BE2C (cell line): ENCODE measurements at regions not wholly inside any gene's neighbourhood (a gene's known extent, or its start where the extent isn't known, plus 50 kb on each side); places are given as distances from the start of the nearest gene placed in this dataset.

Source experiments
- DNase-seq: peaks from one replicate; pipeline ENCODE4 v3.0.0-alpha.2; 2020
- H3K27me3 ChIP-seq: fragments of 250-450 bp; sonication (Bioruptor Pico); 2 replicates; pipeline ENCODE4 v1.5.1; 2020; ENCODE audit warnings: mild to moderate bottlenecking
- H3K36me3 ChIP-seq: fragments of 250-450 bp; sonication (Bioruptor Pico); 2 replicates; pipeline ENCODE4 v1.5.1; 2020; ENCODE audit warnings: mild to moderate bottlenecking
- H3K4me1 ChIP-seq: fragments of 250-450 bp; sonication (Bioruptor Pico); 2 replicates; pipeline ENCODE4 v1.5.1; 2020
- H3K4me3 ChIP-seq: 2 replicates; pipeline ENCODE4 v1.5.1; 2011; ENCODE audit warnings: low read depth, low read length
- H3K9me3 ChIP-seq: fragments of 250-450 bp; sonication (Bioruptor Pico); 2 replicates; pipeline ENCODE4 v1.5.1; 2020
- CTCF ChIP-seq: IDR thresholded peaks from 2 replicates; pipeline ENCODE4 v1.5.1; 2012; ENCODE audit warnings: mild to moderate bottlenecking, low read depth, low read length

GRCh38 chr2:67717692-67718091 lies 320.6 kb downstream of the ETAA1 start:
- H3K36me3 ChIP-seq, result no peaks in the 10 kb centered on the region
- no peak for TF ChIP-seq CTCF
- no peak overlapping the region for H3K4me3 ChIP-seq
- no peaks in the 10 kb centered on the region for H3K9me3 ChIP-seq
- no peak for DNase-seq
- no peaks in the 10 kb centered on the region for H3K4me1 ChIP-seq
- H3K27me3 ChIP-seq, result no peaks in the 10 kb centered on the region

DNA sequence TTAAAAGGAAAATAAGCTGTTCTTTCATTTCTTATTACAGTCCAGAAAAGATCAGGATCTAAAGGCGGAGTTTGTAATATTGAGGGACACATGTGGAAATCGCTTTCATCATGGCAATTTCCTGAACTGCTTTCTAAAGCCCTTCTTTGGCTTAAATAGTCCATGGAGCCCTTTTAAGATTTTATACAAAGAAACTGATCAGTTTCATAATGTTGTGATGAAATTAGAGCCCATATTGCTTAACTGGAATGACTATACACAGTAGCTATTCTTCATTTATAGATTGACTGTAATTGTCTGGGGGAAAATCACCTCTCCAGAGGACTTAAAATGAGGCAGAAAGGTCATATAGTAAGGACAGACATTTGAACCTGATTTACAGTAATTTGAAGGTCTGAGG lies 322.2 kb downstream of the ETAA1 start:
- H3K27me3 ChIP-seq, result no peaks in the 10 kb centered on the region
- H3K36me3 ChIP-seq, result no peaks in the 10 kb centered on the region
- H3K4me1 ChIP-seq, result no peaks in the 10 kb centered on the region
- H3K4me3 ChIP-seq, result no peak overlapping the region
- no peaks in the 10 kb centered on the region for H3K9me3 ChIP-seq
- TF ChIP-seq CTCF, result no peak
- DNase-seq, result no peak

- TF ChIP-seq CTCF, result no peak
- DNase-seq, result no peak
- no peaks in the 10 kb centered on the region for H3K36me3 ChIP-seq
- no peaks in the 10 kb centered on the region for H3K27me3 ChIP-seq
- H3K4me3 ChIP-seq, result no peak overlapping the region
- no peaks in the 10 kb centered on the region for H3K9me3 ChIP-seq
- no peaks in the 10 kb centered on the region for H3K4me1 ChIP-seq
Observed at GRCh38 chr2:67721516-67721915, 324.4 kb downstream of the ETAA1 start.

DNA sequence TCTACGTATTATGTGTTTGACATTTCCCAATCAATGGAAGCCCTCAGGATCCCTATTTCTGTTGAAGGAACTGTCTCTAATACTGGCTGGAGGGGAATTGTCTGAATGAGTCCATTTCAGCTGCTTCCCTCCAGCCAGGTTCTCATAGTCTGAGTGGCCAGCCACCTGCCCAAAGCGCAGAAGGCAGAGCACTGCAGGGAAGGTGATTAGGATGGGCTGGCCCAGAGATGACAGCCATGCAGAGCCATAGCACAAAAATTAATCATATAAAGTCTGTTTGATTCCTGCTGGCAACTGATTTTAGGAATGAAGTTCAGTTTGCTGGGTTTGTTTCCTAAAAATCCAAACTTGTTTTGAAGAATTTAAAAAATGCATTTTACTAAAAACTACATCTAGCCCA lies 327.1 kb downstream of the ETAA1 start:
- no peak for DNase-seq
- TF ChIP-seq CTCF, result no peak
- H3K4me1 ChIP-seq, result no peaks in the 10 kb centered on the region
- H3K9me3 ChIP-seq, result no peaks in the 10 kb centered on the region
- no peaks in the 10 kb centered on the region for H3K27me3 ChIP-seq
- no peak overlapping the region for H3K4me3 ChIP-seq
- H3K36me3 ChIP-seq, result no peaks in the 10 kb centered on the region

GRCh38 chr2:67725731-67726130 lies 328.6 kb downstream of the ETAA1 start:
- Histone ChIP-seq H3K36me3 (no peaks in the 10 kb centered on the region), H3K27me3 (no peaks in the 10 kb centered on the region), H3K9me3 (no peaks in the 10 kb centered on the region), H3K4me1 (no peaks in the 10 kb centered on the region), H3K4me3 (no peak overlapping the region)
- no peak for TF ChIP-seq CTCF
- DNase-seq, result no peak

DNA sequence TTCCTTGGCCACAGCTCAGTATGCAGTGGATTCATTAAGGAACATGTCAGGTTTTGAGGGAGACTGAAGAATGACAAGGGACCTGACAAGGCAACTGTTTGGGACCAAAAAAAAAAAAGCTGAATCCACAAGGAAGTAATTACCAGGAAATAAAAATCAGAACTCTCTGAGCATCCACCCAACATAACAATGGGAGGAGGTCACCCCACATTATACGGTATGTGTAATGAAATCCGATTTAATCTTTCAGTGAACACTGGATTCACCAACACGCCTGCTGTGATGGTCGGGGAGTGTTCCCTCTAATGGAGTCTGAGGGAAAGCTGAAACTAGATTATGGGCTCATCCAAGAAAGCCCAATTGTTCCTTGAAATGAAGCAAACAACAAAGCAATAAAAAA lies 329.3 kb downstream of the ETAA1 start:
- no peak overlapping the region for H3K4me3 ChIP-seq
- no peaks in the 10 kb centered on the region for H3K36me3 ChIP-seq
- no peak for TF ChIP-seq CTCF
- H3K4me1 ChIP-seq, result no peaks in the 10 kb centered on the region
- no peaks in the 10 kb centered on the region for H3K27me3 ChIP-seq
- no peak for DNase-seq
- H3K9me3 ChIP-seq, result no peaks in the 10 kb centered on the region
